ENCODE measurements at regions not wholly inside any gene's neighbourhood (a gene's known extent, or its start where the extent isn't known, plus 50 kb on each side); places are given as distances from the start of the nearest gene placed in this dataset.

- in situ Hi-C loops (cut with HindIII; ENCODE audit: extremely low pct_ligation_motif_present, low pct_unique_long_range_greater_than_20kb): no loop called here
- BruUV-seq (replicated peaks): no TSS peak
- ChIA-PET POLR2A (no interaction called here), CTCF (ENCODE audit: low intra/inter-chr PET ratio, low total read pairs) (no interaction called here)
- intact Hi-C loops (cut with micrococcal nuclease; ENCODE audit: unreplicated experiment): no loop called here
- ATAC-seq (no peak), FAIRE-seq (no peak), DNase-seq (ENCODE audit: low spot score) (no peak)
- H3K27me3 ChIP-seq (ENCODE audit: control insufficient read depth in 1 of 2, insufficient read depth in 2 of 2, low read length in 2 of 2): no peaks in the 10 kb centered on the region
- no peaks in the 10 kb centered on the region for H3K9me3 ChIP-seq (ENCODE audit: low read length)
- TF ChIP-seq NR2C2 (CRISPR knock-in tag; IDR thresholded peaks at IDR 0.05; ENCODE audit: borderline replicate concordance) (no peak), ZNF572 (CRISPR knock-in tag; IDR thresholded peaks at IDR 0.05) (no peak), ZNF564 (CRISPR knock-in tag; IDR thresholded peaks at IDR 0.05) (no peak), ZSCAN21 (CRISPR knock-in tag; IDR thresholded peaks at IDR 0.05; ENCODE audit: borderline replicate concordance) (no peak), TAF1 (CRISPR knock-in tag; IDR thresholded peaks at IDR 0.05) (no peak), ZNF446 (CRISPR knock-in tag; IDR thresholded peaks at IDR 0.05) (no peak), MED13 (CRISPR knock-in tag; IDR thresholded peaks at IDR 0.05) (no peak), FOXM1 (CRISPR knock-in tag; IDR thresholded peaks at IDR 0.05) (no peak), CEBPB (IDR thresholded peaks at IDR 0.05; ENCODE audit: borderline replicate concordance, low read depth, low read length) (no peak), KDM5B (CRISPR knock-in tag; IDR thresholded peaks at IDR 0.05; ENCODE audit: borderline replicate concordance) (no peak), ZNF20 (CRISPR knock-in tag; IDR thresholded peaks at IDR 0.05) (no peak), RXRA (CRISPR knock-in tag; IDR thresholded peaks at IDR 0.05) (no peak), NFKBIZ (CRISPR knock-in tag; IDR thresholded peaks at IDR 0.05) (no peak), SRSF4 (IDR thresholded peaks at IDR 0.05; ENCODE audit: low read depth, low read length, poor library complexity, severe bottlenecking) (no peak), THYN1 (CRISPR knock-in tag; IDR thresholded peaks at IDR 0.05; ENCODE audit: borderline replicate concordance, low read depth) (no peak), ZNF33A (CRISPR knock-in tag; IDR thresholded peaks at IDR 0.05; ENCODE audit: borderline replicate concordance) (no peak)
- H3K4me2 ChIP-seq (ENCODE audit: low read depth, low read length): no peak overlapping the region
- no peaks in the 10 kb centered on the region for H4K20me1 ChIP-seq (ENCODE audit: insufficient read depth, low read length)
- no peaks in the 10 kb centered on the region for H3K36me3 ChIP-seq (replicated peaks in 1 of 2; ENCODE audit: control insufficient read depth in 1 of 2, insufficient read depth in 2 of 2, low read length in 2 of 2)
- no peak overlapping the region for H2AFZ ChIP-seq (ENCODE audit: low read length)
- peaks cover 15% of the 10 kb centered on the region for H3K4me1 ChIP-seq (ENCODE audit: insufficient read depth, low read length)
- no peak overlapping the region for H3K4me3 ChIP-seq (replicated peaks in 1 of 3; ENCODE audit: insufficient read depth in 1 of 3, low read depth in 2 of 3, low read length in 3 of 3)
- WGBS (ENCODE audit: low lambda C conversion rate): 41% methylated on average over 2 of the region's 2 CpGs
- no peak overlapping the region for H3K9ac ChIP-seq (ENCODE audit: insufficient read depth, low read depth, low read length)
- no peak overlapping the region for H3K27ac ChIP-seq (ENCODE audit: extremely low read length, insufficient read depth, low read length)
- H3K79me2 ChIP-seq (ENCODE audit: insufficient read depth, low read length): no peaks in the 10 kb centered on the region
Measured at GRCh38 chr9:110093417-110093816, 114.5 kb downstream of the C9orf152 start.
